Thyroid gland (tissue), 4 donors: ENCODE measurements at regions not wholly inside any gene's neighbourhood (a gene's known extent, or its start where the extent isn't known, plus 50 kb on each side); places are given as distances from the start of the nearest gene placed in this dataset.

Source experiments
- DNase-seq, 2 donors: peaks; one replicate each; pipeline ENCODE4 v3.0.0-alpha.2; 2019
- H3K27ac ChIP-seq, 3 donors: fragments of 200-600 bp; sonication (generic); 1 replicate in 2 of 3; 2 replicates in 1 of 3; pipeline ENCODE4 v1.5.1; 2016 to 2019; ENCODE audit warnings: mild to moderate bottlenecking in 1 of 3, moderate library complexity in 1 of 3
- H3K27me3 ChIP-seq: fragments of 200-600 bp; sonication (generic); one replicate; pipeline ENCODE4 v1.5.1; 2019
- H3K36me3 ChIP-seq, 2 donors: fragments of 200-600 bp; sonication (generic); one replicate each; pipeline ENCODE4 v1.5.1; 2016 to 2019
- H3K4me1 ChIP-seq, 2 donors: fragments of 200-600 bp; sonication (generic); one replicate each; pipeline ENCODE4 v1.5.1; 2017 to 2019
- H3K4me3 ChIP-seq, 3 donors: fragments of 200-600 bp; sonication (generic); replicated peaks in 1 of 3; 1 replicate in 2 of 3; 2 replicates in 1 of 3; pipeline ENCODE4 v1.5.1; 2016; ENCODE audit warnings: mild to moderate bottlenecking in 1 of 3
- H3K9me3 ChIP-seq: fragments of 200-600 bp; sonication (generic); one replicate; pipeline ENCODE4 v1.5.1; 2017
- POLR2A ChIP-seq, 2 donors: fragments of 450-650 bp; IDR thresholded peaks; one replicate each; pipeline ENCODE4 v1.6.1; 2017; ENCODE audit warnings: antibody characterized with exemption in 2 of 2, mild to moderate bottlenecking in 2 of 2, moderate library complexity in 1 of 2
- WGBS, 2 donors: methylation state at CpG; one replicate each; pipeline ENCODE4 v1.1.5; 2017; 5-methylcytosine and 5-hydroxymethylcytosine counted together
- intact Hi-C: fragments of 100-400 bp; cut with DNase I; formaldehyde crosslinking; loops from one replicate; pipeline ENCODE4 v1.15.1; 2023
- TF ChIP-seq, protein P1 (sequence below), 6 experiments: fragments of 200-600 bp in 3 of 6; fragments of 450-650 bp in 3 of 6; sonication (generic) in 3 of 6; IDR thresholded peaks; one replicate each; pipeline ENCODE4 v1.5.1; 2016 to 2019; ENCODE audit warnings: antibody characterized with exemption in 6 of 6, mild to moderate bottlenecking in 2 of 6, inconsistent platforms in 1 of 6, moderate library complexity in 1 of 6

GRCh38 chr6:901696-902460 lies 208.9 kb upstream of the EXOC2 start:
- H3K4me3 ChIP-seq = no peak overlapping the region
- TF ChIP-seq, protein P1, sequence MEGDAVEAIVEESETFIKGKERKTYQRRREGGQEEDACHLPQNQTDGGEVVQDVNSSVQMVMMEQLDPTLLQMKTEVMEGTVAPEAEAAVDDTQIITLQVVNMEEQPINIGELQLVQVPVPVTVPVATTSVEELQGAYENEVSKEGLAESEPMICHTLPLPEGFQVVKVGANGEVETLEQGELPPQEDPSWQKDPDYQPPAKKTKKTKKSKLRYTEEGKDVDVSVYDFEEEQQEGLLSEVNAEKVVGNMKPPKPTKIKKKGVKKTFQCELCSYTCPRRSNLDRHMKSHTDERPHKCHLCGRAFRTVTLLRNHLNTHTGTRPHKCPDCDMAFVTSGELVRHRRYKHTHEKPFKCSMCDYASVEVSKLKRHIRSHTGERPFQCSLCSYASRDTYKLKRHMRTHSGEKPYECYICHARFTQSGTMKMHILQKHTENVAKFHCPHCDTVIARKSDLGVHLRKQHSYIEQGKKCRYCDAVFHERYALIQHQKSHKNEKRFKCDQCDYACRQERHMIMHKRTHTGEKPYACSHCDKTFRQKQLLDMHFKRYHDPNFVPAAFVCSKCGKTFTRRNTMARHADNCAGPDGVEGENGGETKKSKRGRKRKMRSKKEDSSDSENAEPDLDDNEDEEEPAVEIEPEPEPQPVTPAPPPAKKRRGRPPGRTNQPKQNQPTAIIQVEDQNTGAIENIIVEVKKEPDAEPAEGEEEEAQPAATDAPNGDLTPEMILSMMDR (IDR thresholded peaks at IDR 0.05) = no peak
- no peak for TF ChIP-seq POLR2A (IDR thresholded peaks at IDR 0.05)
- no peaks in the 10 kb centered on the region for H3K9me3 ChIP-seq
- intact Hi-C loops = no loop called here
- 62 to 70% methylated on average over 9 of the region's 9 CpGs for WGBS, 2 donors
- H3K27me3 ChIP-seq = no peaks in the 10 kb centered on the region
- H3K4me1 ChIP-seq = no peaks in the 10 kb centered on the region
- no peaks in the 10 kb centered on the region for H3K36me3 ChIP-seq
- DNase-seq = no peak
- H3K27ac ChIP-seq = no peak overlapping the region

- no peak overlapping the region for H3K27ac ChIP-seq
Observed at GRCh38 chr6:900716-901605, 208.0 kb upstream of the EXOC2 start.

DNA sequence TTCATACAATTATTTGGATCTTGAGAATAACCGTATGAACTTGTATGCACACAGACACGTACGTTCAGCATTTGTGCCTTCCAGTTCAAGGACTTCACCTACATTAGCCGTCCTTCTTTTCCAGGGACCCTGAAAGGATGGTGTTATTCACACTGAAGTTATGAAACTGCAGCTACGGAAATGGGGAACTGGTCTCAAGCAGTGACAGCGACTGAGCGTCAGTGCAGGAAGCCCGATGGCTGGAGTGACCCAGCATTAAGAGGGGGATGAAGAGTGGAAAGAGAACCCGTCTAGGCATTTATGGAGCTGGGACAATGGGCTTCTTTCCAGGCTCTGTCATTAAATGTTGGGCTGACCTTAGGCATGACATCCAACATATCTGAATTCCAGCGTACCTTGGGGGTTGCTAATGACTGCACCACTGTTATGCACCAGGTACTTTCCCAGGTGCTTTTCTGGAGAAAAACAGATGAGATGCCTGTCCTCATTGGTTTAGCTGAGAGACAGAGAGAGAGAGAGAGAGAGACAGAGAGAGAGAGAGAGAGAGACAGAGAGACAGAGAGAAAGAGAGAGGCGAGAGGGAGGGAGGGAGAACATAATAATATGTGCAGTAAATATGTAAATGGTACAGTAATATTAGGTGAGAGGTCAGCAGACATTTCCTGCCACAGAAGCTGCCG lies 204.7 kb upstream of the EXOC2 start:
- no peaks in the 10 kb centered on the region for H3K27me3 ChIP-seq
- H3K27ac ChIP-seq = no peak overlapping the region
- no peak for DNase-seq
- WGBS, 2 donors = 86 to 88% methylated on average over 12 of the region's 12 CpGs
- H3K9me3 ChIP-seq = no peaks in the 10 kb centered on the region
- no peaks in the 10 kb centered on the region for H3K4me1 ChIP-seq
- no peak overlapping the region for H3K4me3 ChIP-seq
- TF ChIP-seq, protein P1 (IDR thresholded peaks at IDR 0.05) = no peak
- TF ChIP-seq POLR2A (IDR thresholded peaks at IDR 0.05) = no peak
- no peaks in the 10 kb centered on the region for H3K36me3 ChIP-seq
- intact Hi-C loops = no loop called here

More at GRCh38 chr6:900716-901605, 208.0 kb upstream of the EXOC2 start:
- Histone ChIP-seq H3K4me3 (no peak overlapping the region), H3K36me3 (no peaks in the 10 kb centered on the region), H3K27me3 (no peaks in the 10 kb centered on the region), H3K9me3 (no peaks in the 10 kb centered on the region), H3K4me1 (no peaks in the 10 kb centered on the region)
- DNase-seq = no peak
- intact Hi-C loops = no loop called here
- 81 to 86% methylated on average over 24 of the region's 24 CpGs for WGBS, 2 donors
- TF ChIP-seq POLR2A (IDR thresholded peaks at IDR 0.05) = no peak
- TF ChIP-seq, protein P1 (IDR thresholded peaks at IDR 0.05) = no peak

GRCh38 chr6:894274-894673 lies 201.3 kb upstream of the EXOC2 start:
- no peaks in the 10 kb centered on the region for H3K27me3 ChIP-seq
- intact Hi-C loops = no loop called here
- no peaks in the 10 kb centered on the region for H3K36me3 ChIP-seq
- no peak overlapping the region for H3K27ac ChIP-seq
- WGBS, 2 donors = 78% methylated on average over 6 of the region's 6 CpGs
- no peak overlapping the region for H3K4me3 ChIP-seq
- TF ChIP-seq POLR2A (IDR thresholded peaks at IDR 0.05) = no peak
- TF ChIP-seq, protein P1 (IDR thresholded peaks at IDR 0.05) = no peak
- no peaks in the 10 kb centered on the region for H3K4me1 ChIP-seq
- DNase-seq = no peak
- no peaks in the 10 kb centered on the region for H3K9me3 ChIP-seq
